22Rv1 (cell line): ENCODE measurements at regions not wholly inside any gene's neighbourhood (a gene's known extent, or its start where the extent isn't known, plus 50 kb on each side); places are given as distances from the start of the nearest gene placed in this dataset.

ENCODE experiments used
- ZFX ChIP-seq: fragments of 450-650 bp; IDR thresholded peaks from 2 replicates; pipeline ENCODE4 v1.6.1; 2017; ENCODE audit warnings: antibody characterized with exemption, borderline replicate concordance
- TF ChIP-seq, protein P1 (sequence below): fragments of 450-650 bp; IDR thresholded peaks from 2 replicates; pipeline ENCODE4 v1.5.1; 2017; ENCODE audit warnings: mild to moderate bottlenecking

GRCh38 chr16:80109581-80109980, 431.2 kb upstream of the DYNLRB2 start:
- TF ChIP-seq, protein P1, sequence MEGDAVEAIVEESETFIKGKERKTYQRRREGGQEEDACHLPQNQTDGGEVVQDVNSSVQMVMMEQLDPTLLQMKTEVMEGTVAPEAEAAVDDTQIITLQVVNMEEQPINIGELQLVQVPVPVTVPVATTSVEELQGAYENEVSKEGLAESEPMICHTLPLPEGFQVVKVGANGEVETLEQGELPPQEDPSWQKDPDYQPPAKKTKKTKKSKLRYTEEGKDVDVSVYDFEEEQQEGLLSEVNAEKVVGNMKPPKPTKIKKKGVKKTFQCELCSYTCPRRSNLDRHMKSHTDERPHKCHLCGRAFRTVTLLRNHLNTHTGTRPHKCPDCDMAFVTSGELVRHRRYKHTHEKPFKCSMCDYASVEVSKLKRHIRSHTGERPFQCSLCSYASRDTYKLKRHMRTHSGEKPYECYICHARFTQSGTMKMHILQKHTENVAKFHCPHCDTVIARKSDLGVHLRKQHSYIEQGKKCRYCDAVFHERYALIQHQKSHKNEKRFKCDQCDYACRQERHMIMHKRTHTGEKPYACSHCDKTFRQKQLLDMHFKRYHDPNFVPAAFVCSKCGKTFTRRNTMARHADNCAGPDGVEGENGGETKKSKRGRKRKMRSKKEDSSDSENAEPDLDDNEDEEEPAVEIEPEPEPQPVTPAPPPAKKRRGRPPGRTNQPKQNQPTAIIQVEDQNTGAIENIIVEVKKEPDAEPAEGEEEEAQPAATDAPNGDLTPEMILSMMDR = no peak
- TF ChIP-seq ZFX = no peak
